ENCODE measurements at regions not wholly inside any gene's neighbourhood (a gene's known extent, or its start where the extent isn't known, plus 50 kb on each side); places are given as distances from the start of the nearest gene placed in this dataset.

GRCh38 chr10:55183993-55184392 lies 383.0 kb upstream of the PCDH15 start:
- no peak for TF ChIP-seq CTCF (IDR thresholded peaks at IDR 0.05; ENCODE audit: control extremely low read depth, extremely low read depth)
- ATAC-seq (ENCODE audit: insufficient read depth, low FRiP score) (no peak), DNase-seq (no peak)
- H3K4me1 ChIP-seq (ENCODE audit: control insufficient read depth in 5 of 5, insufficient read depth in 5 of 5, low read length in 5 of 5), result peaks cover 0 to 3% (median 0%) of the 10 kb centered on the region in 5 donors
- H3K36me3 ChIP-seq (ENCODE audit: control insufficient read depth in 4 of 4, insufficient read depth in 4 of 4, low read length in 4 of 4), result no peaks in the 10 kb centered on the region
- H3K27me3 ChIP-seq (ENCODE audit: control insufficient read depth in 3 of 3, insufficient read depth in 3 of 3, low read length in 2 of 3), result no peaks in the 10 kb centered on the region
- H3K9me3 ChIP-seq (ENCODE audit: control insufficient read depth in 4 of 4, insufficient read depth in 3 of 4, low read length in 3 of 4), result no peaks in the 10 kb centered on the region
- 54 to 68% methylated on average over 2 of the region's 2 CpGs for WGBS, 2 donors
- H3K9ac ChIP-seq (ENCODE audit: insufficient read depth in 1 of 2, low read length in 2 of 2), result no peak overlapping the region
- H3K27ac ChIP-seq (ENCODE audit: low read depth in 1 of 2, low read length in 1 of 2), result no peak overlapping the region
- no peak overlapping the region for H3K4me3 ChIP-seq

GRCh38 chr10:55180357-55180756 lies 379.3 kb upstream of the PCDH15 start:
- no peaks in the 10 kb centered on the region for H3K9me3 ChIP-seq (ENCODE audit: control insufficient read depth in 4 of 4, insufficient read depth in 3 of 4, low read length in 3 of 4)
- no peak overlapping the region for H3K4me3 ChIP-seq
- H3K36me3 ChIP-seq (ENCODE audit: control insufficient read depth in 4 of 4, insufficient read depth in 4 of 4, low read length in 4 of 4), result no peaks in the 10 kb centered on the region
- no peak overlapping the region for H3K9ac ChIP-seq (ENCODE audit: insufficient read depth in 1 of 2, low read length in 2 of 2)
- DNase-seq (no peak), ATAC-seq (ENCODE audit: insufficient read depth, low FRiP score) (no peak)
- no peak overlapping the region for H3K27ac ChIP-seq (ENCODE audit: low read depth in 1 of 2, low read length in 1 of 2)
- TF ChIP-seq CTCF (IDR thresholded peaks at IDR 0.05; ENCODE audit: control extremely low read depth, extremely low read depth), result no peak
- H3K27me3 ChIP-seq (ENCODE audit: control insufficient read depth in 3 of 3, insufficient read depth in 3 of 3, low read length in 2 of 3), result no peaks in the 10 kb centered on the region
- H3K4me1 ChIP-seq (ENCODE audit: control insufficient read depth in 5 of 5, insufficient read depth in 5 of 5, low read length in 5 of 5), result no peaks in the 10 kb centered on the region
- WGBS, 2 donors, result 95 to 100% methylated on average over 1 of the region's 1 CpG

DNA sequence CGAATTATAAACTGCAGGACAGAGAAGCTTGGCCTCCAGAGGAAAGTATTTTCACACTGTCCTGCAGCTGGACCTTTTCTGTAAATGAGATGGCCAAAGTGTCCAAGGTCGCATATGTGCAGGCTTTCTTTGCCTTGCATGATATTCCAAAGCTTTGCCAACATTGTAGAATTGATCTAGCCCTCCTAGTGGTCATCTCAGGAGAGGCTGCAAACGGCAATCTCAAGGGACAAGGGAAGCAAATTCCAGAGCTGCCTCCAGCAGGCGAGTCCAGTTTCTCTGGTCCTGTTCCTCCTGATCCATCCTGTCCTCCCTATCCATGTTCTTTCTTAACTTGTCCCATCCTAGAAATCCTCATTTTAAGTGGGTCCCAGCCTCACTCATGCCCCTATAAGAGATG lies 373.4 kb upstream of the PCDH15 start:
- DNase-seq, result no peak
- no peak for ATAC-seq (ENCODE audit: insufficient read depth, low FRiP score)
- no peak for TF ChIP-seq CTCF (IDR thresholded peaks at IDR 0.05; ENCODE audit: control extremely low read depth, extremely low read depth)
- Histone ChIP-seq H3K4me3 (no peak overlapping the region), H3K27me3 (ENCODE audit: control insufficient read depth in 3 of 3, insufficient read depth in 3 of 3, low read length in 2 of 3) (no peaks in the 10 kb centered on the region), H3K36me3 (ENCODE audit: control insufficient read depth in 4 of 4, insufficient read depth in 4 of 4, low read length in 4 of 4) (no peaks in the 10 kb centered on the region), H3K4me1 (ENCODE audit: control insufficient read depth in 5 of 5, insufficient read depth in 5 of 5, low read length in 5 of 5) (no peaks in the 10 kb centered on the region), H3K27ac (ENCODE audit: low read depth in 1 of 2, low read length in 1 of 2) (no peak overlapping the region), H3K9ac (ENCODE audit: insufficient read depth in 1 of 2, low read length in 2 of 2) (no peak overlapping the region), H3K9me3 (ENCODE audit: control insufficient read depth in 4 of 4, insufficient read depth in 3 of 4, low read length in 3 of 4) (no peaks in the 10 kb centered on the region)
- 57 to 69% methylated on average over 4 of the region's 4 CpGs for WGBS, 2 donors

- no peak overlapping the region for H3K4me3 ChIP-seq
- H3K9ac ChIP-seq (ENCODE audit: insufficient read depth in 1 of 2, low read length in 2 of 2), result no peak overlapping the region
- WGBS, 2 donors, result 84 to 90% methylated on average over 1 of the region's 1 CpG
- no peak for DNase-seq
- no peaks in the 10 kb centered on the region for H3K36me3 ChIP-seq (ENCODE audit: control insufficient read depth in 4 of 4, insufficient read depth in 4 of 4, low read length in 4 of 4)
- H3K9me3 ChIP-seq (ENCODE audit: control insufficient read depth in 4 of 4, insufficient read depth in 3 of 4, low read length in 3 of 4), result no peaks in the 10 kb centered on the region
- no peaks in the 10 kb centered on the region for H3K27me3 ChIP-seq (ENCODE audit: control insufficient read depth in 3 of 3, insufficient read depth in 3 of 3, low read length in 2 of 3)
- no peak overlapping the region for H3K27ac ChIP-seq (ENCODE audit: low read depth in 1 of 2, low read length in 1 of 2)
- no peak for ATAC-seq (ENCODE audit: insufficient read depth, low FRiP score)
- TF ChIP-seq CTCF (IDR thresholded peaks at IDR 0.05; ENCODE audit: control extremely low read depth, extremely low read depth), result no peak
- no peaks in the 10 kb centered on the region for H3K4me1 ChIP-seq (ENCODE audit: control insufficient read depth in 5 of 5, insufficient read depth in 5 of 5, low read length in 5 of 5)
Measured at GRCh38 chr10:55169493-55169892, 368.5 kb upstream of the PCDH15 start.

Data from lung (tissue), 11 donors.